ENCODE measurements at regions not wholly inside any gene's neighbourhood (a gene's known extent, or its start where the extent isn't known, plus 50 kb on each side); places are given as distances from the start of the nearest gene placed in this dataset.
"Not testable (repeated sequence)": the region's sequence is repeated elsewhere in the genome, so short reads cannot be mapped to it uniquely, and the experiment has no call there.

DNA sequence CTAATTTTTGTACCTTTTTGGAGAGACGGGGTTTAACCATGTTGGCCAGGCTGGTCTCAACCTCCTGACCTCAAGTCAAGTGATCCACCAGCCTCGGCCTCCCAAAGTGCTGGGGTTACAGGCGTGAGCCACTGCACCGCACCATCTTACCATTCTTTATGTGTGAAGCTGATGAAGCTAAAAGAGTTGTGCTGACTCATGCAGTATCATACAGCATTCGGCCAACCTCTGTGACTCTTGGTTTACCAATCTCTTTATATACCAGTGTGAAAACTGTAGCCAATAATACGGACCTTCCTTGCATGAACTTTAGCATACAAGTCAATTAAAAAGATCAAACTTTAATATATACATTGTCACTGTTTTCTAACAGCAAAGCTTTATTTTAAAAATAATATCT, 878.2 kb upstream of the MBL2 start:
- no CpG with 5 or more reads among the region's 6 CpGs for WGBS, 2 donors (ENCODE audit: extremely low coverage in 2 of 2, insufficient read length in 2 of 2, insufficient replicate concordance in 1 of 2)
- H2BK12ac ChIP-seq (ENCODE audit: low read length), result no peak overlapping the region
- no peak overlapping the region for H3K4ac ChIP-seq (ENCODE audit: low read length)
- no peak overlapping the region for H2AFZ ChIP-seq (ENCODE audit: low read length)
- no peak overlapping the region for H2BK5ac ChIP-seq (ENCODE audit: low read length)
- no peak overlapping the region for H3K27ac ChIP-seq (replicated peaks; ENCODE audit: low read length)
- H2AK5ac ChIP-seq (ENCODE audit: low read depth, low read length), result no peak overlapping the region
- H3K4me3 ChIP-seq (ENCODE audit: low read length in 2 of 2), result no peak overlapping the region
- no peaks in the 10 kb centered on the region for H3K27me3 ChIP-seq (ENCODE audit: control insufficient read depth in 3 of 3, insufficient read depth in 3 of 3, low read depth in 1 of 3, low read length in 3 of 3)
- no peak overlapping the region for H3K9ac ChIP-seq (ENCODE audit: low read depth, low read length, poor library complexity)
- no peaks in the 10 kb centered on the region for H3K36me3 ChIP-seq (replicated peaks in 1 of 2; ENCODE audit: control insufficient read depth in 2 of 2, insufficient read depth in 2 of 2, low read length in 2 of 2)
- no peaks in the 10 kb centered on the region for H3K9me3 ChIP-seq (replicated peaks in 1 of 2; ENCODE audit: control insufficient read depth in 2 of 2, insufficient read depth in 1 of 2, low read depth in 1 of 2, low read length in 2 of 2)
- H3K4me1 ChIP-seq (ENCODE audit: control insufficient read depth in 2 of 2, insufficient read depth in 1 of 2, low read depth in 1 of 2, low read length in 2 of 2), result no peaks in the 10 kb centered on the region
- no peaks in the 10 kb centered on the region for H3K79me1 ChIP-seq (ENCODE audit: low read depth, low read length)
- H2BK120ac ChIP-seq (ENCODE audit: low read depth, low read length), result no peak overlapping the region
- no peak for DNase-seq (ENCODE audit: low spot score)
- H2BK15ac ChIP-seq (ENCODE audit: low read length), result no peak overlapping the region
- no peak overlapping the region for H4K91ac ChIP-seq (ENCODE audit: low read depth, low read length, poor library complexity)
- H3K23ac ChIP-seq (ENCODE audit: low read depth, low read length, poor library complexity), result no peak overlapping the region
- no peak overlapping the region for H3K18ac ChIP-seq (ENCODE audit: low read length)
- no peak overlapping the region for H3K14ac ChIP-seq (ENCODE audit: low read length)
- no peak overlapping the region for H4K8ac ChIP-seq (ENCODE audit: low read depth, low read length)
- H3K4me2 ChIP-seq (ENCODE audit: insufficient read depth, low read length, poor library complexity, severe bottlenecking), result no peak overlapping the region

DNA sequence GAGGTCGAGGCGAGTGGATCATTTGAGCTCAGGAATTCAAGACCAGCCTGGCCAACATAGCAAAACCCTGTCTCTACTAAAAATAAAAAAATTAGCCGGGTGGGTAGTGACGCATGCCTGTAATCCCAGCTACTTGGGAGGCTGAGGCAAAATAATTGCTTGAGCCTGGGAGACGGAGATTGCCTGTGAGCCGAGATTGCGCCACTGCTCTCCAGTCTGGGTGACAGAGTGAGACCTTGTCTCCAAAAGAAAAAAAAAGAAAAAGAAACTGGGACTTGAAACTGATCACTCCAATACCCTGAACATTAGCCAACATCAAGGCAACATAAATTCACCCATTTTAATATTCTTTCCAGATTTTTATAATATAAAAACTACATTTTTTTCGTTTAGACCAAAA, 874.6 kb upstream of the MBL2 start:
- not testable (repeated sequence) for H3K4ac ChIP-seq (ENCODE audit: low read length); H3K36me3 ChIP-seq (replicated peaks in 1 of 2; ENCODE audit: control insufficient read depth in 2 of 2, insufficient read depth in 2 of 2, low read length in 2 of 2); H2BK15ac ChIP-seq (ENCODE audit: low read length); H3K4me3 ChIP-seq (ENCODE audit: low read length in 2 of 2); H2BK120ac ChIP-seq (ENCODE audit: low read depth, low read length); H3K79me1 ChIP-seq (ENCODE audit: low read depth, low read length); H2AFZ ChIP-seq (ENCODE audit: low read length); H4K91ac ChIP-seq (ENCODE audit: low read depth, low read length, poor library complexity); H3K18ac ChIP-seq (ENCODE audit: low read length); DNase-seq (ENCODE audit: low spot score); H3K27ac ChIP-seq (replicated peaks; ENCODE audit: low read length); H3K9ac ChIP-seq (ENCODE audit: low read depth, low read length, poor library complexity); H3K4me1 ChIP-seq (ENCODE audit: control insufficient read depth in 2 of 2, insufficient read depth in 1 of 2, low read depth in 1 of 2, low read length in 2 of 2); H3K14ac ChIP-seq (ENCODE audit: low read length); H2BK5ac ChIP-seq (ENCODE audit: low read length); H3K4me2 ChIP-seq (ENCODE audit: insufficient read depth, low read length, poor library complexity, severe bottlenecking); H3K9me3 ChIP-seq (replicated peaks in 1 of 2; ENCODE audit: control insufficient read depth in 2 of 2, insufficient read depth in 1 of 2, low read depth in 1 of 2, low read length in 2 of 2); H3K23ac ChIP-seq (ENCODE audit: low read depth, low read length, poor library complexity); H4K8ac ChIP-seq (ENCODE audit: low read depth, low read length); H2BK12ac ChIP-seq (ENCODE audit: low read length); H3K27me3 ChIP-seq (ENCODE audit: control insufficient read depth in 3 of 3, insufficient read depth in 3 of 3, low read depth in 1 of 3, low read length in 3 of 3); H2AK5ac ChIP-seq (ENCODE audit: low read depth, low read length)
- 100% methylated on average over 1 of the region's 8 CpGs for WGBS, 2 donors (ENCODE audit: extremely low coverage in 2 of 2, insufficient read length in 2 of 2, insufficient replicate concordance in 1 of 2)

DNA sequence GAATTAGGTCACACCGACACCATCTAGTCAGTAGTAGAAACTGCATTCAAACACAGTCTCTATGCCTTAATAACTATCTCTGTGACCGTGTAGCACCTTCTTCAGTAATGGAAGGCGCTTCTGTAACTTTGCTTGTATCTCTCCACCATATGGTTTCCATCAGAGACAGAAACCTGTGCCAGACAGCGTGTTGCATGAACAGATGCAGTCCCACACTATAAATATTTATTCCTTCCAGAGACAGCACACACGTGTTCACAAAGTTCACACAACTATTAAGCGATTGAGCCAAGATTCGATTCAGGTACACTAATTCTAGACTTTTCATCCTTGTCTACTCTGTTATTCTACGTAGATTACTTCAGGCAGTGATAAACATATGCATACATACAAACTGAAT, 873.9 kb upstream of the MBL2 start:
- Histone ChIP-seq H2BK120ac (ENCODE audit: low read depth, low read length) (no peak overlapping the region), H2BK12ac (ENCODE audit: low read length) (peak overlapping the region; percentile 22), H3K9ac (ENCODE audit: low read depth, low read length, poor library complexity) (no peak overlapping the region), H3K36me3 (replicated peaks in 1 of 2; ENCODE audit: control insufficient read depth in 2 of 2, insufficient read depth in 2 of 2, low read length in 2 of 2) (no peaks in the 10 kb centered on the region), H2BK15ac (ENCODE audit: low read length) (no peak overlapping the region), H3K4me3 (ENCODE audit: low read length in 2 of 2) (no peak overlapping the region), H4K8ac (ENCODE audit: low read depth, low read length) (no peak overlapping the region), H3K79me1 (ENCODE audit: low read depth, low read length) (no peaks in the 10 kb centered on the region), H3K4me2 (ENCODE audit: insufficient read depth, low read length, poor library complexity, severe bottlenecking) (no peak overlapping the region), H3K27me3 (ENCODE audit: control insufficient read depth in 3 of 3, insufficient read depth in 3 of 3, low read depth in 1 of 3, low read length in 3 of 3) (no peaks in the 10 kb centered on the region), H3K18ac (ENCODE audit: low read length) (no peak overlapping the region), H4K91ac (ENCODE audit: low read depth, low read length, poor library complexity) (no peak overlapping the region), H3K23ac (ENCODE audit: low read depth, low read length, poor library complexity) (no peak overlapping the region), H3K27ac (replicated peaks; ENCODE audit: low read length) (no peak overlapping the region), H3K9me3 (replicated peaks in 1 of 2; ENCODE audit: control insufficient read depth in 2 of 2, insufficient read depth in 1 of 2, low read depth in 1 of 2, low read length in 2 of 2) (no peaks in the 10 kb centered on the region), H3K4me1 (ENCODE audit: control insufficient read depth in 2 of 2, insufficient read depth in 1 of 2, low read depth in 1 of 2, low read length in 2 of 2) (no peaks in the 10 kb centered on the region), H2AFZ (ENCODE audit: low read length) (peak overlapping the region; percentile 10), H3K14ac (ENCODE audit: low read length) (no peak overlapping the region), H2AK5ac (ENCODE audit: low read depth, low read length) (no peak overlapping the region), H3K4ac (ENCODE audit: low read length) (no peak overlapping the region), H2BK5ac (ENCODE audit: low read length) (no peak overlapping the region)
- WGBS, 2 donors (ENCODE audit: extremely low coverage in 2 of 2, insufficient read length in 2 of 2, insufficient replicate concordance in 1 of 2), result no CpG with 5 or more reads among the region's 8 CpGs
- no peak for DNase-seq (ENCODE audit: low spot score)

DNA sequence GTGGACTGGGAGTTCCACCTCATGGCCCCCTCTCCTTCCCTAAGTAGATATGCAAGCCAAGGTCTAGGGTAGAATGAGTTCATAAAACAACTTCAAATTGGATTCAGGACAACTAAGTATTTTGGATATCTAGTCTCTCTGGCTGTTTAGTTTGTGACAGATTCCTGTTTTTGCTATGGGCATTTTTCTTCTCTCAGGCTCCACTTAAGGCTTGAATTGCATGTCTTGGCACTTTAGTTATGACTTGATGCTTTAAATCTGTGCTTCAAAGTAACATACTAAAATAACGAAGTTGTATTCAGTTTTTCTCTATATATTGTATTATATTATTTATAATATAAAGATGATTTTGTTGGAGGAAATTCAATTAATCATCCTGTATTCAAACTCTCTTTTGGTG, 873.4 kb upstream of the MBL2 start:
- no peak overlapping the region for H3K23ac ChIP-seq (ENCODE audit: low read depth, low read length, poor library complexity)
- H2BK12ac ChIP-seq (ENCODE audit: low read length), result no peak overlapping the region
- H3K27me3 ChIP-seq (ENCODE audit: control insufficient read depth in 3 of 3, insufficient read depth in 3 of 3, low read depth in 1 of 3, low read length in 3 of 3), result no peaks in the 10 kb centered on the region
- no peaks in the 10 kb centered on the region for H3K4me1 ChIP-seq (ENCODE audit: control insufficient read depth in 2 of 2, insufficient read depth in 1 of 2, low read depth in 1 of 2, low read length in 2 of 2)
- no peak overlapping the region for H3K14ac ChIP-seq (ENCODE audit: low read length)
- H2BK5ac ChIP-seq (ENCODE audit: low read length), result no peak overlapping the region
- no peak overlapping the region for H2BK120ac ChIP-seq (ENCODE audit: low read depth, low read length)
- H2BK15ac ChIP-seq (ENCODE audit: low read length), result no peak overlapping the region
- no peak overlapping the region for H3K4me3 ChIP-seq (ENCODE audit: low read length in 2 of 2)
- peak overlapping the region; percentile 5 for H2AFZ ChIP-seq (ENCODE audit: low read length)
- no peak overlapping the region for H3K18ac ChIP-seq (ENCODE audit: low read length)
- H3K9ac ChIP-seq (ENCODE audit: low read depth, low read length, poor library complexity), result no peak overlapping the region
- H3K4me2 ChIP-seq (ENCODE audit: insufficient read depth, low read length, poor library complexity, severe bottlenecking), result no peak overlapping the region
- no peaks in the 10 kb centered on the region for H3K79me1 ChIP-seq (ENCODE audit: low read depth, low read length)
- H3K36me3 ChIP-seq (replicated peaks in 1 of 2; ENCODE audit: control insufficient read depth in 2 of 2, insufficient read depth in 2 of 2, low read length in 2 of 2), result no peaks in the 10 kb centered on the region
- H3K9me3 ChIP-seq (replicated peaks in 1 of 2; ENCODE audit: control insufficient read depth in 2 of 2, insufficient read depth in 1 of 2, low read depth in 1 of 2, low read length in 2 of 2), result no peaks in the 10 kb centered on the region
- no peak for DNase-seq (ENCODE audit: low spot score)
- H4K8ac ChIP-seq (ENCODE audit: low read depth, low read length), result no peak overlapping the region
- H4K91ac ChIP-seq (ENCODE audit: low read depth, low read length, poor library complexity), result no peak overlapping the region
- H3K4ac ChIP-seq (ENCODE audit: low read length), result no peak overlapping the region
- no peak overlapping the region for H3K27ac ChIP-seq (replicated peaks; ENCODE audit: low read length)
- WGBS, 2 donors (ENCODE audit: extremely low coverage in 2 of 2, insufficient read length in 2 of 2, insufficient replicate concordance in 1 of 2), result no CpG with 5 or more reads among the region's 1 CpG
- no peak overlapping the region for H2AK5ac ChIP-seq (ENCODE audit: low read depth, low read length)
